ENCODE measurements at regions not wholly inside any gene's neighbourhood (a gene's known extent, or its start where the extent isn't known, plus 50 kb on each side); places are given as distances from the start of the nearest gene placed in this dataset.
"Not testable (repeated sequence)": the region's sequence is repeated elsewhere in the genome, so short reads cannot be mapped to it uniquely, and the experiment has no call there.

DNA sequence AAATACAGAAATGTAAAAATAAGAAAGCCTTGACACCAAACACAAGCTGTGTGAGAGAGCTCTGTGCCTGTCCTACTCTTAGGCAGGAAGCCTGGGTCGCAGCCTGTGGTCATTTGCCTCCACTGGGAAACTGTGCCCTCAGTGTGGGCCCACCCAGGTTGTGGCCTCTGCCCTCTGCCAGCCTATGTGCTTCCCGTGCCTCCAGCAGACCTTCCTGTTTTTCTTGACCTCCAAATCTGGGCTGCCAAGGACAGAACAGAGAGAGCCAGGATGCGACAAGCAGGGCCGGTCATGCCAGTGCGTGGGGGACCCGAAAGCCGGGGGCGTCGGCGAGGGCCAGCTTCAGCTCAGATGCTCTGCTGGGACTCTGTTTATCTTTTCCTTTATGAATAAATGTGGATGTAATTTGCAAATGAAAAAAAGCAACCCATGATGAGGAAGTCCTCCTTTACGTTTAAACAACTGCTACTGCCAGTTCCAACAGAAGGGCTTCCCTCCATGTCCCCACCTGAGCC is 189.2 kb upstream of the EXOC2 start:
- DNase-seq, result no peak

DNA sequence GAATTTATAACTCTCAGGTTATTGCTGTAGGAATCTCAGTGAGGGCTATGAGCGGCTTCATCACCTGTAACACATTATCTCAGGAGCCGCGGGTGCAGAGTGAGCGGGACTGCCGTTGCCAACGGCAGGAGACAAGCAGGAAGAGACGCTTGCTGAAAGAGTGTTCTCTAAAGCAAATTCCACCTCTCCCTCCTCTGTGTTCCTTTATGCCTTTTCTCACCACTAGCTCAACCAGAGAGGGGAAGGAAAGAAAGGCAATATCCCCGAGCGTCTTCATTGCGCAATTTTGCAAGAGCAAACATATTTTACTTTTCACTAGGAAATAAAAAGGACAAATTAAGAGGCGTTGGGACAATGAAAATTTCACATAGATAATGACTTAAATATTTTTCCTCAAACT is 185.2 kb upstream of the EXOC2 start:
- DNase-seq, result peak; percentile 50 to 54

DNA sequence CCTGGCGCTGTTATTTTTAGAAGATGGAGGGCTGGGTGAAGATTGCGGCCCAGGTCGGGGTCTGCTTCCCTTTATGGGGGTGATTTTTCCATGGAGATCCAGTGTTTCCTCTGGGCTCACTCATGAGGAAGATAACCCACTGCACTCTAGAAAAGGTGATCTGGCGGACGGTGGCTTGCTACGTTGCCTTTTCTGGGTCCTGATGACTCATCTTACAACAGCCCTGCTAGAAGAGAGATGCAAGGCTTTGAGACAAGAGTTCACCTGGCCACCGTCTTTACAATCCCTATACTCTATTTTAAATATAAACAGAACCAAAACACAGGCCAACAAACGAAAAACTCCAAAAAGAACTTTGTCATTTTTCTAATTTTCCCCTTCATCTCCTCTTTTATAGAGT is 182.1 kb upstream of the EXOC2 start:
- DNase-seq, result no peak

DNA sequence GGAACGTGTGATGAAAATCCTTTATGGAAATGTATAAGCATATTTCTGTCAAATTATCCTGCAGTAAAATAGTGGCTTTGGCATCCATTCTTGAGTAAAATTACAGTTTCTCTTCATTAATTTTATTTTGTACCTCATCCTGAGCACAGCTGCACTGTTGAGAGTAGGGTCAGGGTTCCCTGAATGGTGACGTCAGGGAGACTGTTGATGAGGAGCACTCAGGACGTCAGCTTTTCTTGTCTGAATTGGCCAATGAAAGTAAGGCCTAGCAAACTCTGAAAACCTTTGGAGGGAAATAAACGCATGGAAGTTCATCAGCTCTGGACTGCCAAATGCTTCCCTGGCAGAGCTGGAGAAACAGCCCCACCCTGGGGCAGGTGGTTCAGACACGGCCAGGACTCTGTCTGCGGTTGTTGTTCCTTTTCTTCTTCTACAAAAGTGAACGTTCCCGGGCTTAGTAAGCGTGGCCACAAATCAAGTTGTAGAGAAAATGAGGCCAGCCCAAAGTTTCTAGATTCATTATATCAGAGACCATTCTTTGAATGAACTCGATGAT is 179.7 kb upstream of the EXOC2 start:
- DNase-seq, result no peak

DNA sequence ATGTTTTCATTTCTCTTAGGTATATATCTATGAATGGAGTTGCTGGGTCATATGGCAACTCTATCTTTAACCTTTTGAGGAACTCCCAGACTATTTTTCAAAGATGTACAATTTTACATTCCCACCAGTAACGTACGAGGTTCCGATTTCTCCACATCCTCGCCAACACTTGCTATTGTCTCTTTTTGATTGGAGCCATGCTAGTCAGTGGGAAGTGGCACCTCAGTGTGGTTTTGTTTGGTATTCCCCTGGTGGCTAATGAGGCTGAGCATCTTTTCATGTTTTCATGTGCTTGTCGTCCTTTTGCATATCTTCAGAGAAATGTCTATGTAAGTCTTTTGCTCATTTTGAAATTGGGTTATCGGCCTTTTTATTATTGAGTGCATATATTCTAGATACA is 178.6 kb upstream of the EXOC2 start:
- no peak for DNase-seq

DNA sequence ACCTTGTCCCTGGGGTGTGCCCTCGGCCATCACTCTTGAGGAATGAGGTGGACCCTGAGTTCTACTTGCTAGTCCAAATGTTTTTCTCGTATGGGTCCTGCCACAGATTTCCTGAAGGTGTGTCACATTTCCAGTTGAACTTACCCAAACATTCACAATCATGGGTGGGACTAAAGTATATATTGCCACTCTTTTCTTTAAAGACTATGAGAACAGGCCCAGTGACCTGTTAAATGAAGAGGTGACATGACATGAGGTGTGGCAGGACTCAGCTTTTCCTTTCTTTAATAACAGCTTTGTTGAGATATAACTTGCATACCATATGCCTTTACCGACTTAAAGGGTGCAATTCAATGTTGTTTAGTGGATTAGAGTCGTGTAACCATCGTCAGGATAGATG is 177.2 kb upstream of the EXOC2 start:
- DNase-seq, result no peak

DNA sequence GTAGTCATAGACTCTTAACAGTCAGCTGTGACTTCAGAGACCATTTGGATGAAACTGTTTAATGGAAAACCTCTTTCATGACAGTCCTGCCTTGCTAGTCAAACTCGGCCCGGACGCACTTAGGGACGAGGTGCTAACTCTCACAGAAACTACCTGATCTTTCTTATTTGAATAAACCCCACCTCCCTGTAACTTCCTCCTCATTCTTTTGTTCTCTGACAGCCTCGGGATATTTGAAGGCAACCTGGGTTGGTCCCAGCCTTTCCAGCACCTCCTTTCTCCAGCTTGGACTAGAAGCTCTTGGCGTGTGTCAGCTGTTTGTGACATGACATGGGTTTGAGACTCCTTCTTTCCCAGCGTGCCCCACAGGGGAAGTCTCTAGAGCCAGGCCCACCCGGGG is 175.3 kb upstream of the EXOC2 start:
- DNase-seq, result no peak

DNA sequence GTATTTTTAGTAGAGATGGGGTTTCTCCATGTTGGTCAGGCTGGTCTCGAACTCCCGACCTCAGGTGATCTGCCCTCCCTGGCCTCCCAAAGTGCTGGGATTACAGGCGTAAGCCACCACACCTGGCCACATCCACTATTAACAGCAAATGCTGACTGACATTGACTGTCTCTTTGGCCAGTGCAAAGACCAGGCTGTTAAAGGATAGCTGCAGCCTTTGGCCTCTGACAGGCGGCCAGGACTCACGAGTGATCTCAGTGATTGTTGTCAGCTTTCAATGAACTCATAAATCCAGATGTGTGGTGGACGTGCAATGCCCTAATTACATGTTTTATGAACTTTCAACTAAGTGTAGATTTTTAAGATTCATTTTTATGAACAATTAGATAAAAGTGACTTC is 174.4 kb upstream of the EXOC2 start:
- no peak for DNase-seq

DNA sequence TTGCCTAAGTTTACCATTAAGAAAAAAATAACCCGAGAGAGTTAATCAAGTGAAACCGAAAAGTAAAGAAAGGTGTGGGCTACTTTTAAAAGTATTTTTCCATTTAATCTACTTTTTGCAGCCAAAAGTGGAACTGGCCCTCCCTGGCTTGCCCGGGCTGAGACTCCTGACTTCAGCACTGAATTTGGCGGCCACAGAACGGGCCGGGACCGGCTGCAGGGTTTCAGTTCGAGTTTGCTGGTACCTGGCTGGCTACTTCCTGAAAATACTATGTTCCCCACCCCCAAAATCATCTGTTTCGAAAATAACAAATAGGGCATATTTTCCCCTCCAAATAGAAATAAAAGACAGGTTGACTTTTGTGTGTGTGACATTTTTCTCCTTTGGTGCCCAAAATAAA is 173.4 kb upstream of the EXOC2 start:
- no peak for DNase-seq

DNA sequence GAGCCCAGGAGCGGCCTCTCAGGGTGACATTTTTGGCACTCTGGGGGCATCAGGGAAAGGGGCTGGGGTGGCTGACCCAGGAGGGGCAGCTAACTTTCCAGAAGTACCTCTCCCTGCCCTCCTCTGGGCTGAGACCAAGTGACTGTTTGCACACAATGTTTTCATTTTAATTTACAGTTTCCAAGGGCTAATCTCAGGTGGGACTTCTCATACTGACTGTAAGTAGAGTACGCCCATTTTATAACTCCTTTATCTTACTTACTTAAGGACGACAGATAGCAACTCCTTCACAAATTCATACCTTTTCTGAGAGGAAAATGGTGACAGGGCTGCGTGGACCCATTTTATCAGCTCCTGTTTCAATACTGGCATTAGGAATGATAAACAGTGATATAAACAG is 172.9 kb upstream of the EXOC2 start:
- no peak for DNase-seq

DNA sequence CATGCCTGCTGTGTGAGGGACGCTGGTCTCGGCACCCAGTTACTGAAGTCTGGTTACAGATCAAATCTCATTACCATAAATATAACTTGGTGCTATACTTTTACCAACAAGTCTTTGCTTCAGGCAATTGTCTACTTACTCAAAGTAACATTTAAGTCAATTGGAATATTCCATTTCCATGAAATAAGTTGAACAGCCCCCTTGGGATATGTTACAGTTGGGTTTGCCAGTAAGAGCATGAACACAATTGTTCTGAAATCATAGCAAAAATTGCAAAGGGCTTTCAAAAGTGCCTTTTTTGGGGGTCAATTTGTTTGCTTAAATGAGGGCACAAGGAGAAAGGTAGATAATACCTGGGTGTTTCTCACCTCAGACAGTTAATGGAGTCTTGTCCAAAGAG is 170.9 kb upstream of the EXOC2 start:
- DNase-seq, result no peak

DNA sequence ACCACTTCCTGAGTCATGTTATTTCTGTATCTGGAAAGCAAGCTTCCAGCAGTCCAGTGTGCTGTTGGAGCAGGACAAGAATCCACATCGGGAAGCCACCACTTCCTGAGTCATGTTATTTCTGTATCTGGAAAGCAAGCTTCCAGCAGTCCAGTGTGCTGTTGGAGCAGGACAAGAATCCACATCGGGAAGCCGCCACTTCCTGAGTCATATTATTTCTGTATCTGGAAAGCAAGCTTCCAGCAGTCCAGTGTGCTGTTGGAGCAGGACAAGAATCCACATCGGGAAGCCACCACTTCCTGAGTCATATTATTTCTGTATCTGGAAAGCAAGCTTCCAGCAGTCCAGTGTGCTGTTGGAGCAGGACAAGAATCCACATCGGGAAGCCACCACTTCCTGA is 170.2 kb upstream of the EXOC2 start:
- DNase-seq, result not testable (repeated sequence)

DNA sequence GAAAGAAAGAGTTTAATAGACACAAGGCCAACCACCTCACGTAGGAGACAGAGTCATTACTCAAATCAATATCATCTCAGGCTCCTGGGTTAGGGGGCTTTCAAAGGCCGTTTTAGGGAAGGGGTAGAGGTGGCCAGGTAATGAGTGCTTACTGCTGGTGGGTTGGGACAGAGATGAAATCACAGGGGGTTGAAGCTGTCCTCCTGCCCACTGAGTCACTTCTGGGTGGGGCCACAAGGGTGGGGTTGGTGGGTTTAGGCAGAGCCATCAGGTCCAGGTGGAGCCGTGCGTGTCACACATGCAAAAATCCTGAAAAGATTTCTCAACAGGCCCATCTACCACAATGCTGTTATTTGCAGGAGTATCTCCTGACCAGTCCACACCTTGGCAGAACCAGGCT is 167.0 kb upstream of the EXOC2 start:
- no peak for DNase-seq

DNA sequence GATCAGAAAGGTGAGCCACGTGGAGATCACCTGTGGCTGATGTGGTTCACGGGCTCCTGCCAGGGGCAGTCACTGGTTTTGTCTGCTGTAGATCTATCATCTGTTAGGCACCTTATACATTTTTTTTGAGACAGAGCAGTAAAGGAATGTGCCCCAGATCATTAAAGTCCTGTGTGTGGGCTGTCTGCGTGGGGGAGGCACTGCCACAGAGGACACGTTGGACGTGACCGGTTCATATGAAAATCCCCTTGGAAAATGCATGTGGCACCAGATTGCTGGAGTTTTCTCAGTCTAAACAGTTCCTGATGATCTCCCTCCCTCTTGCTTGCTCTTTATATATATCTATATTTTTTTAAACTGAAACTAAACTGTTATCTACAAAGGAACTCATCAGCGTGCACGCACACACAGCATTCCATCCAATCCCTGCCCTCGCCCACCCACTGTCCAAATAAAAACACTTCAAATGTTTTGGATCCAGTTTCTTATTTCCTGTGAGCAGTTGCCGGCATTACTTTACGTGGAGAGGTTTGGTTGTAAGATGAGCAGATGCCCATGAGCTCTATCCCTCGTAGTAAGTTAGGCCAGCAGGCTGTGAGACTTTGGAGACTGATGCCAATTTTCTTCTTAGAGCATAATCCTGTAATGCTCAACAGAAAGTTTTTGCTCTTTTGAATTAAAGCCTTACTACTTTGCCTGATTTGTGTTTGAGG is 161.6 kb upstream of the EXOC2 start:
- no peak for DNase-seq

DNA sequence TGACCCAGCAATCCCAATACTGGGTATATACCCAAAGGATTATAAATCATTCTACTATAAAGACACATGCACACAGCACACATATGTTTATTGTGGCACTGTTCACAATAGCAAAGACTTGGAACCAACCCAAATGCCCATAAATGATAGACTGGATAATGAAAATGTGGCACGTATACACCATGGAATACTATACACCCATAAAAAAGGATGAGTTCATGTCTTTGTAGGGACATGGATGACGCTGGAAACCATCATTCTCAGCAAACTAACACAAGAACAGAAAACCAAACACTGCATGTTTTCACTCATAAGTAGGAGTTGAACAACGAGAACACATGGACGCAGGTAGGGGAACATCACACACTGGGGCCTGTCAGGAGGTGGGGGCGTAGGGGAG is 159.3 kb upstream of the EXOC2 start:
- not testable (repeated sequence) for DNase-seq

DNA sequence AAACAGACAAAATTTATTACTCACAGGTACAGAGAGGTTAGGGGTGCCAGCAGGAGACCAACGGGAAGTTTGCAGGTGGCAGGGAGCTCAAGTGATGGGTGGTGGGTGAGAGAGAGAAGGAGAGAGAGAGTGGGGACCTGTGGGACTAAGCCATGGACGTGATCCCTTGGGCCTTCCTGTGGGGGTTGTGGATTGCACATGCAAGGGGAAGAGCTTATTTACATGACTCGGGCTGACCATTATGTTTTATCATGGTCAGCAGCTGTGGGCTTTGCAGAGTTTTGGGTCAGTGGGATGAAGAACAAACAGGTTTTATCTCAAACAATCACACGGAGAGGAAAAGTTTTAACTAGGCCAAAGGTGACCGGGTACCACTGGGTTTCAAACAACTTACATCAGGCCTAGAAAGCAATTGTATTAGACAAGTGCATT is 156.2 kb upstream of the EXOC2 start:
- DNase-seq, result no peak

DNA sequence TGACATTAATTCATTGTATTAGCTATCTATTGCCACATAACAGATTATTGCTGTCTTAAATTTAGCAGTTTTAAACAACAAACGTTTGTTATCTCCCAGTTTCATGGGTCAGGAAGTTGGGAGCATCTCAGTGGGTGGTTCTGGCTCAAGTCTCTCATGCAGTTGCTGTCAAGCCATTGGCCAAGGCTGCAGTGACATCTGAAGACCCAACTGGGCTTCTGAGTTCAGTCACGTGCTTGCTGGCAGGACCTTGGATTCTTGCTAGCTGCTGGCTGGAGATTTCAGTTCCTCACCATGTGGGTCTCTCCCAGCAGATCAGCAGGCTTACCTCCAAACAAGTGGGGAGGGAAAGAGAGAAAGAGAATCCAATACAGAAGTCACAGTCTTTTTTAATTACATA is 152.6 kb upstream of the EXOC2 start:
- DNase-seq, result no peak

DNA sequence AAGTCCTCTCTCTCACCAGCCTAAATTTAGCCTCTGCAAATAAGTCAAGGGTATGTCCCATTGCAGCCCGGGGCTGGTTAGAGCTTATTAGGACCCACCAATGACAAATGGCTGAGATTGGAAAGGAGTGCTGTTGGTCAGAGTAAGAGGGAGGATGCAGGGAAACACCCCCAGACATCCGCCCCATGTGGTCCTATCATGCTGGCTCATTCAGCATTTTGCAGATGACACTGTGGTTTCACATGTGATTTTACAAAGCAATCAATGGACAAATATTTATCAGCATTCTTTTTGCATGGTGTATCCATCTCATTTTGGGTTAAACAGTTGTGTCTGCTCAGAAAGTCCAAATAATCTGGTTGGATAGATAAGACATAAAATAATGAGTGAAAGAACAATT is 152.2 kb upstream of the EXOC2 start:
- DNase-seq, result no peak

DNA sequence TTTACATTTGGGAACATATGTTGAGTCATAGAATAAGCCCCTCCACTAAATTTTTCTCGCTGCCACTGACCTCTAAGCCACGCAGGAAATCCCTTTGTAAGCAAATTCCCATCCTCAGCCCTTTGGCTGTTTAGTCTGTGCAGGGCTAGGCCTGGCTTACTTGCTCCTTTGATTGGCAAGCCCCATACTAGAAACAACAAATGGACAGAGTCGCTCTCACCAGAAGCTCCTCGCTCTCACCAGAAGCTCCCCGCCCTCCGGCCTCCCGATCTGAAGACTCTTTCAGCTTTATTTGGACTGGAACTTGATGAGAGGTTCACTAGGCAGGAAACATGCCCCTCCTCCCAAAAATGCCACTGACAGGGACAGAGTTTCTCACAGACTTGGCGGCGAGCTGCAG is 149.2 kb upstream of the EXOC2 start:
- no peak for DNase-seq

DNA sequence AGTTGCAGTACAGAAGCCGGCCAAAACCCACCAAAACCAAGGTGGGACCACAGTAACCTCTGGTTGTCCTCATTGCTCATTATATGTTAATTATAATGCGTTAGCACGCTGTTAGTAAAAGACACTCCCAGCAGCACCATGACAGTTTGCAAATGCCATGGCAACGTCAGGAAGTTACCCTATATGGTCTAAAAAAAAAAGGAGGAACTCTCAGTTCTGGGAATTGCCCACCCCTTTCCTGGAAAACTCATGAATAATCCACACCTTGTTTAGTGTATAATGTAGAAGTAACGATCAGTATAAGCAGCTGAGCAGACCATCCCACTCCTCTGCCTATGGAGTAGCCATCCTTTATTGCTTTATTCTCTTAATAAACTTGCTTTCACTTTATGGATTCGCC is 148.6 kb upstream of the EXOC2 start:
- DNase-seq, result no peak

DNA sequence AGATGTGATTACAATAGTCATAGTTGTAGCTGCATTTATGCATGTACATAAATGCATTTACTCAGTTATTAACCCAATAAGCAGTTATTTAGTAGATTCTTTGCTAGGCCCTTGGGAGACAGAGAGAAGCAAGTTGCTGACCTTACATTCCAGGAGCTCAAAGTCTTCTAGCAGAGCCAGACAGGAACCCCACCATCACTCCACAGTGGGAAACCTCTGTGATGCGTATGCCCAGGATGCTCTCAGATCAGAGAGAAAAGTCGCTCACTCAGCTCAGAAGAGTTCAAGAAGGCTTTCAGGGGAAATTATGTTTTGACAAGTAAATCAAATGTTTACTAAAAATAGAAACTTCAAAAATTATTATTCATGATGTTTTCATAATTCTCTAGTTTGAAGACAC is 146.3 kb upstream of the EXOC2 start:
- DNase-seq, result no peak

DNA sequence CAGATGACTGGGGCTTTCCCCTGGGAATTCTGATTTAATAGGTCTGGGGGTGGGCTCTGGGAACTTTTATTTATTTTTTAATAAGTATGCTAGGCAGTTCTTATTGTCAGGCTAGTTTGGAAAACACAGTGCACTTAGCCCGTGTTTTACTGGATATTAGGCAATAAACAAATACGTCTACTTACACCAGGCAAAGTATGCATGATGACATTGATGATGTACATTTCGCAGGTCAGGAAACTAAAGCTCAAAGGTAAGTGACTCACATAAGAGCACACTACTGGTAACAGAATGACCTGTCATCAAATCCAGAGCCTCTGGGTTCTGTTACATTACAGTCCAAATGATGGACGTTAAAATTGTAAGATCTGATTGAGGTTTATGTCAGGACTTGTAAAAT is 144.4 kb upstream of the EXOC2 start:
- DNase-seq, result no peak

DNA sequence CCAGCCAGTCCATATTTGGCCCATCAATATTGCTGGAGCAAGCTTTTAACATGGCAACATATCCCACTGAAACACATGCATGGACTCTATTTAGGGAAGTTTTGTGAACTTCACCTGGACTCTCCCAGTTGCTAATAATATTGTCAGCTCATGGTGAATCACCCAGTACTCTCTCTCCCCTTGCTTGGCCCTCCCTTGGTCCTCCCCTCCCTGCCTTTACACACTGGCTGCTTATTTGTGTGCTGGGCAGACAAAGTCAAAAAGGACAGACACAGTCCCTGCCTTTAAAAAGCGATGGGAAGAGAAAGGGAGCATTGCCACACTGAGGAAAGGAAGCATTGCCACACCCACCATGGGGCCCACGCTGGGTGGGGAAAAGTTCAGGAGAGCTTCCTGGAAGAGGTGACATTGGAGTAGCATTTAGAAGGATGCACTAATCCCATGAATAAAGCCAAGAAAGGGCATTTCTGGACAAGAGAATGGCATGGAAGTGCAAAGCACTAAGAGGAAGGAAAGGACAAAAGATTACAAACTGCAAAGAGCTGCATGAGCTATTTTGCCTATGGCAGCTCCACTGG is 143.4 kb upstream of the EXOC2 start:
- no peak for DNase-seq

DNA sequence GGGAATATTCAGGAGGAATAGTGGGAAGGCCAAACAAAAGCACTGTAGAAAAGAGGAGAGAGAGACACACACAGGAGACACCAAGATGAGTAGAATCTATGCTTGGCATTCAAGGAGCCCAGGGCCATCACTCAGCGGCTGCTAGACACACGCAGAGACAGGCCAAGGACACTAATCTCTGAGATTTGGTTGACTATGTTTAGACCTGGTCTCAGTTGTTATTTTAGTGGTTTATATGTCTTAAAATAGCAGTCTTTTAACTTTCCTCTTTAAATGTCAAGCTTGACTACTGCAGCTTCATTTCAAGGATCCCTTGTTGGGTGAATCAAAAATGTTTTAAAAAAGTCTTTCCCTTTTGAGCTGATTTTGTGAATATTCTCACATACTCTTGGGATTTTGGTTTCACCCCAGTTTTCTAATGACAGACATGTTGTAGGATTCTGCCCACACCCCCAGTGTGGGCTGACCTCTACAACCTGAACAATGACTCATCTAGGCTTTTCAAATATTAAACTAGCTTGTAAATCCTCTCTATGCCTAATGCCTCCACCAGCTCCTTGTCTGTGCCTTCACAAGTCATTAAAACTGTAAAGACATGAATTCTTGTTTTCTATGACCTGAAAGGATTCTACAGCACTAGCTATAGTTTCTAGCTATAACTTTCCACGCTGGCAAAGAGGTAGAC is 142.7 kb upstream of the EXOC2 start:
- DNase-seq, result no peak

All from AML-193 (cell line).